Spleen (tissue), 11 donors: ENCODE measurements at regions not wholly inside any gene's neighbourhood (a gene's known extent, or its start where the extent isn't known, plus 50 kb on each side); places are given as distances from the start of the nearest gene placed in this dataset.

Experiments used
- DNase-seq: peaks from one replicate; pipeline ENCODE4 v3.0.0-alpha.2; 2020
- H3K27ac ChIP-seq, 8 donors: fragments of 200-600 bp; sonication (generic) in 7 of 8; 1 replicate in 4 of 8; 2 replicates in 4 of 8; pipeline versions ENCODE4 v1.5.0 to v1.8.0; 2016 to 2021; ENCODE audit warnings: inconsistent platforms in 4 of 8, mild to moderate bottlenecking in 4 of 8, moderate library complexity in 1 of 8
- H3K27me3 ChIP-seq, 7 donors: fragments of 200-600 bp; sonication (generic) in 6 of 7; replicated peaks in 1 of 7; 1 replicate in 4 of 7; 2 replicates in 3 of 7; pipeline versions ENCODE4 v1.5.0 to v1.8.0; 2016 to 2021; ENCODE audit warnings: inconsistent platforms in 3 of 7, mild to moderate bottlenecking in 1 of 7
- H3K36me3 ChIP-seq, 6 donors: fragments of 200-600 bp; sonication (generic) in 5 of 6; 1 replicate in 4 of 6; 2 replicates in 2 of 6; pipeline versions ENCODE4 v1.5.0 to v1.8.0; 2016 to 2021; ENCODE audit warnings: inconsistent platforms in 2 of 6
- H3K4me1 ChIP-seq, 6 donors: fragments of 200-600 bp; sonication (generic) in 5 of 6; 1 replicate in 3 of 6; 2 replicates in 3 of 6; pipeline versions ENCODE4 v1.5.0 to v1.8.0; 2016 to 2021; ENCODE audit warnings: inconsistent platforms in 3 of 6
- H3K4me3 ChIP-seq, 8 donors: fragments of 200-600 bp; sonication (generic) in 7 of 8; 1 replicate in 4 of 8; 2 replicates in 4 of 8; pipeline versions ENCODE4 v1.5.0 to v1.8.0; 2016 to 2021; ENCODE audit warnings: inconsistent platforms in 4 of 8, mild to moderate bottlenecking in 4 of 8, moderate library complexity in 2 of 8
- H3K9me3 ChIP-seq, 8 donors: fragments of 200-600 bp; sonication (generic) in 7 of 8; 1 replicate in 4 of 8; 2 replicates in 4 of 8; pipeline versions ENCODE4 v1.5.0 to v1.8.0; 2016 to 2021; ENCODE audit warnings: inconsistent platforms in 4 of 8
- POLR2A ChIP-seq, 3 donors: fragments of 450-650 bp; IDR thresholded peaks; one replicate each; pipeline ENCODE4 v1.5.1; 2017; ENCODE audit warnings: antibody characterized with exemption in 3 of 3, mild to moderate bottlenecking in 1 of 3
- POLR2AphosphoS5 ChIP-seq, 3 donors: sonication (generic); formaldehyde crosslinking; IDR thresholded peaks; one replicate each; pipeline ENCODE4 v1.5.1; 2017; ENCODE audit warnings: antibody characterized with exemption in 3 of 3
- WGBS, 5 donors: extraction: QIAGEN DNeasy Blood & Tissue Kit in 3 of 5; methylation state at CpG; one replicate each; pipeline versions ENCODE4 v1.1.5 to v1.1.7; 2013 to 2018; 5-methylcytosine and 5-hydroxymethylcytosine counted together
- intact Hi-C: fragments of 100-400 bp; cut with DNase I; formaldehyde crosslinking; loops from one replicate; pipeline ENCODE4 v1.15.0; 2023; ENCODE audit warnings: low total_unique reads
- TF ChIP-seq, protein P1 (sequence below), 11 experiments: fragments of 200-600 bp in 7 of 11; fragments of 450-650 bp in 4 of 11; sonication (generic) in 4 of 11; IDR thresholded peaks in 8 of 11; conservative IDR thresholded peaks in 3 of 11; 1 replicate in 7 of 11; 2 replicates in 4 of 11; pipeline versions ENCODE4 v1.4.0 to v1.8.0; 2016 to 2021; ENCODE audit warnings: antibody characterized with exemption in 11 of 11, inconsistent platforms in 4 of 11, mild to moderate bottlenecking in 1 of 11
- donor health status: healthy with polysubstance abuse.
- donor health status: DM: no; HTN: no; CAD: no; lungs with moderate emphysema.
- donor health status: DM: no; HTN: no; CAD: no.
- donor health status: Bipolar disorder and iron deficiency.
- donor health status: healthy.
- donor health status: DM: no; HTN: no; CAD: no.
- donor health status: DM: yes; HTN: yes; CAD: no.

DNA sequence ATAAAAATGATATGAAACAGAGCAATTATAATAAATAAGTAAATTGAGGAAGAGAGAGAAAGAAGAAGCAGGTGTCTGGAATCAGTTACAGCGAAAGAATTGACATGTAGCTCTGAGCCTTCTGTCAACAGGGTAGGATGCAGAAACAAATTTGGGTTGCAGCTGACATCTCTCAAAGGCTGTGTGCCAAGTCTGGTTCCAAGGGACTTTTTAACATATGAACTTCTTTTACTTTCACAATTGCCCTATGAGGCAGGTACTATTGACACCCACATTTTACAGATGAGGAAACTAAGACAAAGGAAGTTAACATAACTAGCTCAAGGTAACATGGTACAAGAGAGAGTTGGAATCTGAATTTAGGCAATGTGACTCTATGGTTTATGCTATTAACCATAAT, 260.0 kb downstream of the ASXL3 start:
- no peak overlapping the region for H3K27ac ChIP-seq
- H3K27me3 ChIP-seq: no peaks in the 10 kb centered on the region
- no peak overlapping the region for H3K4me3 ChIP-seq
- TF ChIP-seq, protein P1, sequence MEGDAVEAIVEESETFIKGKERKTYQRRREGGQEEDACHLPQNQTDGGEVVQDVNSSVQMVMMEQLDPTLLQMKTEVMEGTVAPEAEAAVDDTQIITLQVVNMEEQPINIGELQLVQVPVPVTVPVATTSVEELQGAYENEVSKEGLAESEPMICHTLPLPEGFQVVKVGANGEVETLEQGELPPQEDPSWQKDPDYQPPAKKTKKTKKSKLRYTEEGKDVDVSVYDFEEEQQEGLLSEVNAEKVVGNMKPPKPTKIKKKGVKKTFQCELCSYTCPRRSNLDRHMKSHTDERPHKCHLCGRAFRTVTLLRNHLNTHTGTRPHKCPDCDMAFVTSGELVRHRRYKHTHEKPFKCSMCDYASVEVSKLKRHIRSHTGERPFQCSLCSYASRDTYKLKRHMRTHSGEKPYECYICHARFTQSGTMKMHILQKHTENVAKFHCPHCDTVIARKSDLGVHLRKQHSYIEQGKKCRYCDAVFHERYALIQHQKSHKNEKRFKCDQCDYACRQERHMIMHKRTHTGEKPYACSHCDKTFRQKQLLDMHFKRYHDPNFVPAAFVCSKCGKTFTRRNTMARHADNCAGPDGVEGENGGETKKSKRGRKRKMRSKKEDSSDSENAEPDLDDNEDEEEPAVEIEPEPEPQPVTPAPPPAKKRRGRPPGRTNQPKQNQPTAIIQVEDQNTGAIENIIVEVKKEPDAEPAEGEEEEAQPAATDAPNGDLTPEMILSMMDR (IDR thresholded peaks at IDR 0.05 in 8 of 11, conservative IDR thresholded peaks at IDR 0.05 in 3 of 11): no peak
- TF ChIP-seq POLR2A (IDR thresholded peaks at IDR 0.05): no peak
- TF ChIP-seq POLR2AphosphoS5 (IDR thresholded peaks at IDR 0.05): no peak
- no peaks in the 10 kb centered on the region for H3K4me1 ChIP-seq
- H3K9me3 ChIP-seq: peaks cover 0 to under 1% (median 0%) of the 10 kb centered on the region in 8 donors
- intact Hi-C loops: no loop called here
- WGBS, 5 donors: 84 to 97% (median 86%) methylated on average over 1 of the region's 1 CpG
- no peaks in the 10 kb centered on the region for H3K36me3 ChIP-seq
- no peak for DNase-seq

DNA sequence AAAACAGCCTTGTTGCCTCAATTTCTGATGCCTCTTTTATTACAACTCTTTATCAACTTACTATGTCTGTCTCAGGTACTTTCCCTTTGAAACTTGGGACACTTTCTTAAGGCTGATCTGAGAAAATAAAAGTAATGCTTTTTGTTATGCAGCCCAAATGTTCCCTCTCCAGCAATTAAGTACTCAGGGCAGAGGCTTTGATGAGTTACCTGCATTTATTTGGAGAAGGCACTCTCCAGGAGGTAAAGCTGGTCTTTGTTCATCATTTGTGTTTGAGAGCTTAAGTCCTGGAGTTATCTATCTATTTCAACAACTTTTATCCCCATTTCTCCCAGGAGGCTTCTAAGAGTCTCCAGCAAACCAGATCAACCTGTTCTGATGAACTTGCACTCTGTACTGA, 259.2 kb downstream of the ASXL3 start:
- H3K4me1 ChIP-seq: no peaks in the 10 kb centered on the region
- no peaks in the 10 kb centered on the region for H3K27me3 ChIP-seq
- DNase-seq: no peak
- TF ChIP-seq, protein P1 (IDR thresholded peaks at IDR 0.05 in 8 of 11, conservative IDR thresholded peaks at IDR 0.05 in 3 of 11): no peak
- TF ChIP-seq POLR2A (IDR thresholded peaks at IDR 0.05) (no peak), POLR2AphosphoS5 (IDR thresholded peaks at IDR 0.05) (no peak)
- no peaks in the 10 kb centered on the region for H3K36me3 ChIP-seq
- H3K9me3 ChIP-seq: peaks cover 0 to 7% (median 0%) of the 10 kb centered on the region in 8 donors
- H3K4me3 ChIP-seq: no peak overlapping the region
- H3K27ac ChIP-seq: no peak overlapping the region
- intact Hi-C loops: no loop called here

DNA sequence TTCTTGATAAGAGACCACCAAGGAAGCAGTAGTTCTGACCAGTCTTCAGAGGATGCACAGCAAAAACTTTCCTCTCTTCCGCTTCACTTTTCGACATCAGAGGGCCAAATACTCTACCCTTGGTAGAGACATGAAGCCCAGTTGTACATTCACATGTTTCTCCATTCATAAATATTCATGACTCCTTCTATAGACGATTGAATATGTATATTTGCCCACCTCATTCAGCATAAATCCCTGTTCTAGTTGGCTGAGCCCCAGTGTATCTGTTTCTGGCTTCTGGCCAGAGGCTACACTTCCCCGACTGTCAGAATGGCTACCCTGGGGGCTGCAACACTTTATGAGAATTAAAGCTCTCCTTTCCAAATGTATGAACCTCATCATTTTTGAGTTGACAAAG, 258.5 kb downstream of the ASXL3 start:
- intact Hi-C loops: no loop called here
- Histone ChIP-seq H3K9me3 (peaks cover 0 to 13% (median 5%) of the 10 kb centered on the region in 8 donors), H3K36me3 (no peaks in the 10 kb centered on the region), H3K27ac (no peak overlapping the region), H3K4me3 (no peak overlapping the region), H3K4me1 (no peaks in the 10 kb centered on the region), H3K27me3 (no peaks in the 10 kb centered on the region)
- TF ChIP-seq POLR2AphosphoS5 (IDR thresholded peaks at IDR 0.05) (no peak), POLR2A (IDR thresholded peaks at IDR 0.05) (no peak)
- TF ChIP-seq, protein P1 (IDR thresholded peaks at IDR 0.05 in 8 of 11, conservative IDR thresholded peaks at IDR 0.05 in 3 of 11): no peak
- WGBS, 5 donors: 69 to 79% (median 70%) methylated on average over 4 of the region's 4 CpGs
- no peak for DNase-seq

DNA sequence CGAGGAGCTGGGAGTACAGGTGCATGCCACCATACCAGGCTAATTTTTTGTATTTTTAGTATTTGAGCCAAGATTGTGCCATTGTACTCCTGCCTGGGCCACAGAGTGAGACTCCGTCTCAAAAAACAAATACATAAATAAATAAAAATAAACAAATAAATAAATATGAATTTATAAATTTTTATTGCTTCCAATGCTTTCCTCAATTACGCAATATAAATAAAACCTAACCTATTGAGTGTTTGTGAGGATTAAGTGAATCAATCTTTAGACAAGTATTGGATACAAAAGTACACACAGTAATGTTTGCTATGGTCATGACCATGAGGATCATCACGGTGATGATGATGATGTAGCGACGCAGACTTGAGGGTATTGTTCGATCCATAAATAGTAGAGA, 257.4 kb downstream of the ASXL3 start:
- H3K27ac ChIP-seq: no peak overlapping the region
- WGBS, 5 donors: 90 to 96% (median 92%) methylated on average over 7 of the region's 7 CpGs
- no peak for DNase-seq
- H3K4me3 ChIP-seq: no peak overlapping the region
- intact Hi-C loops: no loop called here
- no peaks in the 10 kb centered on the region for H3K4me1 ChIP-seq
- peaks cover 0 to 23% (median 12%) of the 10 kb centered on the region in 8 donors for H3K9me3 ChIP-seq
- H3K36me3 ChIP-seq: no peaks in the 10 kb centered on the region
- no peaks in the 10 kb centered on the region for H3K27me3 ChIP-seq
- TF ChIP-seq, protein P1 (IDR thresholded peaks at IDR 0.05 in 8 of 11, conservative IDR thresholded peaks at IDR 0.05 in 3 of 11): no peak
- TF ChIP-seq POLR2AphosphoS5 (IDR thresholded peaks at IDR 0.05) (no peak), POLR2A (IDR thresholded peaks at IDR 0.05) (no peak)
